Head of caudate nucleus (tissue), 42 donors: ENCODE measurements at regions not wholly inside any gene's neighbourhood (a gene's known extent, or its start where the extent isn't known, plus 50 kb on each side); places are given as distances from the start of the nearest gene placed in this dataset.
"Not testable (repeated sequence)": the region's sequence is repeated elsewhere in the genome, so short reads cannot be mapped to it uniquely, and the experiment has no call there.

ENCODE experiments used
- DNase-seq, 42 donors: peaks; one replicate each; pipeline versions ENCODE4 v3.0.0 to v3.0.0-alpha.2; 2020 to 2021; ENCODE audit warnings: mixed read lengths in 7 of 42
- intact Hi-C: fragments of 100-400 bp; cut with DNase I; formaldehyde crosslinking; loops from one replicate; pipeline ENCODE4 v1.15.0; 2022

- DNase-seq: no peak
- intact Hi-C loops: no loop called here
Measured at GRCh38 chr7:152905949-152906348, 146.4 kb downstream of the ACTR3B start.

GRCh38 chr7:152907042-152907761, 147.7 kb downstream of the ACTR3B start:
- intact Hi-C loops: no loop called here
- no peak for DNase-seq

DNA sequence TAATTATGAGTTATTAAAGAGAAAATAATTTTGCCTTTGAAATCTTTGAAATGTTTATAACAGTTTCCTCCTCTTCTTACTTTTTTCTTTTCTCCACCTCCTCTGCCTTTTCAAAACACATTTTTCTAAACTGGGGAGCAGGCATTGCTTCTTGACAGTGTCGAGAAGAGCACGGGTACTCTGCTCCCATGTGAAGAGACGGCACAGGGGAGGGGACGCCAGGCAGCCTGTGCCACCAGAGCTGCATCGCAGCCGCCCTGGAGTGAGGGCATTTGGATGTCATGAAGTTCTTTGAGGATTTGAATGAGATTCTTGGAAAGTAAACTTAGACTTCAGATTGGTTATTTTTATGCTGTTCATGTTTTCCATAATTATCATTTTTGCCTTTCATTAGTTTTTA, 149.7 kb downstream of the ACTR3B start:
- peak in 8 of 42 donors; percentile 7 to 55 (median 32) for DNase-seq
- intact Hi-C loops: no loop called here

DNA sequence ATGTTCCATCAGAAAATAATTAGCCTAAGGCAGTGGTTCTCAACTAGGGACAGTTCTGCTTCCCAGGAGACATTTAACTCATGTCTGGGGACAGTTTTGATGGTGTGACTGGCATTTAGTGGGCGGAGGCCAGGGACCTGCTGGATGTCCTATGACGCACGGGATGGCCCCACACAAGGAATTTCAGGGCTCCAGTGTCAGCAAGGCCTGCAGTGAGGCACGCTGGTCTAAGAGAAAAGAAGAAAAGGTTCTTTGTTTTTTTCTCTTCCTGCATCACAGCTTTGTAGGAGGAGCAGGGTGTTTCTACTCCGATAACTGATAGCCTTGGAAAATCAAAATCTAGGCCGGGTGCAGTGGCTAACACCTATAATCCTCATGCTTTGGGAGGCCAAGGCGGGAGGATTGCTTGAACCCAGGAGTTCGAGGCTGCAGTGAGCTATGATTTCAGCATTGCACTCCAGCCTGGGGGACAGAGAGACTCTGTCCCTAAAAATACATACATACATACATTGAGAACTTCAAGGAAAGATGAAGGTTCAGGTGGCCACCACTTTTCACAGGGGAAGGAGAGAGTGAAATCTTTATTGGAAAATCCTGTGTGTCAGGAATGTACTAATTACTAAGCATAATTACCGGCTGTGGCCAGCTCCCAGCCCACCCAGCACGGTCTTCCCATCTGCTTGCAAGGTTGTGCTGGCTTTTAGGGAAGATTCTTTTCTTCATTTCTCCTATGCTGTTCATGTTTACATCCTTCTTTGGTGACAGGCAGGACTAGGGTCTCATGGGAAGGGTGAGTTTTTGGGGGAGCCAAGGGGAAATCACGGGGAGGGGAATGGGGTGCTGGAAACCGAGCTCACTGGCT, 150.4 kb downstream of the ACTR3B start:
- intact Hi-C loops: no loop called here

DNA sequence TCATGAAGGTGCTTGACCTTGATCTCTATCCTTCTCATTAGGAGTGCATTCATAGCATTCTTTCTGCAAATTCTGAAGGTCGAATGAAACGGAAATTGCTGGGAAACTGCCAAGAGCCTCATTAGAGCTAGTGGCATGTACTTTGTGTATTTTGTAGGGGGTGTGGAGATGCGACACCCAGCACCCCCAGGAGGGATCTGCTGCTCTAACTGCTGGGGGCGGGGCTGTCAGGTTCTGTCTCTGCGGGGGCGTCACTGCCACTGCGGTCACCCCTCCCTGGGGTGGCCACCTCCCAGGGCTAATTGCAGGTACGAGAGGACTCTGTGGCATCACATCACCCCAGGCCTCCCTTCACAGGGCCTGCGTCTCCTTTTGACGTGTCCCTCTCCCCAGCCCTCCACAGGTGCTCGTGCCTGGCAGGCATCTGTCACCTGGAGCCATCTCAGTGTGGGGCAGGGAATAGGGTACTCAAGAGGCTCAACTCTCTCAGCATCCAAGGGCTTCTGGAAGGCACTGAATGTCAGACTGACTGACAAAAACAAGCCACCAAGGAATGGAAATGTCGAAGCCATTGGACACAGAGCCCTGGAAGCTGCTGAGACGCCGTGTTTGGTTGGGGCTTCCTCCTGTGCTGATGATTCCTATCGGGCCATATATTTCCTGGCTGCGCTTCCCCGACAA, 151.1 kb downstream of the ACTR3B start:
- DNase-seq: no peak
- intact Hi-C loops: no loop called here

More for the DNA sequence above, 150.4 kb downstream of the ACTR3B start:
- no peak for DNase-seq

GRCh38 chr7:152911226-152911560, 151.6 kb downstream of the ACTR3B start:
- intact Hi-C loops: no loop called here

DNA sequence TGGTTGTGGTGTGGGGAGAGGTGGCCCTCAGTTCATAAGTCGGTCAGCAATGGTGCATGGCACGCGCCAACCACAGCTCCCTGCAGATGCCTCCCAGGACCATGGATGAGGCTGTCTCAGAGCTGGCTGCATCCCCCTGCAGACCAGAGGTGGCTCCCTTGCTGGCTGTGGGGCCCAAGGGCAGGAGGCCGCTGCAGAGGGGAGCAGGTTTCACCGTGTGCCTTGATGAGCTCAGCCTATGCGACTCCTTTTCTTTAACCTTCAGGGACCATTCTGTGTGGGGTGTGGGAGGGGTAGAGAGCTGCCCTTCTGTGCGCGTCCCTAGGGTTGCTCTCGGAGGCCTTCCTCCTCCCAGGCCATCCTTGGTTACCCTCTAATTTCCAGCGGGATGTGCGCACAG, 152.4 kb downstream of the ACTR3B start:
- DNase-seq: peak in 1 of 42 donors; percentile 7
- intact Hi-C loops: no loop called here

More at GRCh38 chr7:152911226-152911560, 151.6 kb downstream of the ACTR3B start:
- no peak for DNase-seq

GRCh38 chr7:152912511-152912910, 153.0 kb downstream of the ACTR3B start:
- DNase-seq: no peak

GRCh38 chr7:152913492-152913891, 153.9 kb downstream of the ACTR3B start:
- DNase-seq: no peak
- intact Hi-C loops: no loop called here

More at GRCh38 chr7:152912511-152912910, 153.0 kb downstream of the ACTR3B start:
- intact Hi-C loops: no loop called here

DNA sequence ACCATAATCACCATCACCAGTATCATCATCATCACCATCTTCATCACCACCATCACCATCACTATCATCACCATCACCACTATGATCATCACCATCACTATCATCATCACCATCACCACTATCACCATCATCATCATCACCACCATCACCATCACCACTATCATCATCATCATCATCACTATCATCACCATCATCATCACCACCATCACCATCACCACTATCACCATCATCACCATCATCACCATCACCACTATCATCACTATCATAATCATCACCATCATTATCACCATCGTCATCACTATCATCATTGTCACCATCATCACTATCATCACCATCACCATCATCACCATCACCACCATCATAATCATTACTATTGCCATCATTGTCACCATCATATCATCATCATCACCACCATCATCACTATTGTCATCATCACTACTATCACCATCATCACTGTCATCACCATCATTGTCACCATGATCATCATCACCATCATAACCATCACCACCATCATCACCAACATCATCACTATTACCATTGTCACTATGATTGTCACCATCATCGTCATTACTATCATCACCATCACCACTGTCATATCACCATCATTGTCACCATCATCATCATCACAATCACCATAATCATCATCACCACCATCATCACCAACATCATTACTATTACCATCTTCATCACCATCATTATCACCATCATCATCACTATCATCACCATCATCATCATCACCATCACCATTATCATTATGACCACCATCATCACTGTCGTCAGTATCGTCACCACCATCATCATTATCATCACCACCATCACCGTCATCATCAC, 154.7 kb downstream of the ACTR3B start:
- no peak for DNase-seq
- intact Hi-C loops: no loop called here

DNA sequence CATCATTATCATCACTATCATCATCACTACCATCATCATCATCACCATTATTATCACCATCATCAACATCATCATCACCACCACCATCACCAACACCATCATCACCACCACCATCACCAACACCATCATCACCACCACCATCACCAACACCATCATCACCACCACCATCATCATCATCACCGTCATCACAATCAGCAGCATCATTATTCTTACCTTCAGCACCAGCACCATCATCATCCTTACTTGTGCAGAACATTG, 155.2 kb downstream of the ACTR3B start:
- intact Hi-C loops, DNase-seq: not testable (repeated sequence)

DNA sequence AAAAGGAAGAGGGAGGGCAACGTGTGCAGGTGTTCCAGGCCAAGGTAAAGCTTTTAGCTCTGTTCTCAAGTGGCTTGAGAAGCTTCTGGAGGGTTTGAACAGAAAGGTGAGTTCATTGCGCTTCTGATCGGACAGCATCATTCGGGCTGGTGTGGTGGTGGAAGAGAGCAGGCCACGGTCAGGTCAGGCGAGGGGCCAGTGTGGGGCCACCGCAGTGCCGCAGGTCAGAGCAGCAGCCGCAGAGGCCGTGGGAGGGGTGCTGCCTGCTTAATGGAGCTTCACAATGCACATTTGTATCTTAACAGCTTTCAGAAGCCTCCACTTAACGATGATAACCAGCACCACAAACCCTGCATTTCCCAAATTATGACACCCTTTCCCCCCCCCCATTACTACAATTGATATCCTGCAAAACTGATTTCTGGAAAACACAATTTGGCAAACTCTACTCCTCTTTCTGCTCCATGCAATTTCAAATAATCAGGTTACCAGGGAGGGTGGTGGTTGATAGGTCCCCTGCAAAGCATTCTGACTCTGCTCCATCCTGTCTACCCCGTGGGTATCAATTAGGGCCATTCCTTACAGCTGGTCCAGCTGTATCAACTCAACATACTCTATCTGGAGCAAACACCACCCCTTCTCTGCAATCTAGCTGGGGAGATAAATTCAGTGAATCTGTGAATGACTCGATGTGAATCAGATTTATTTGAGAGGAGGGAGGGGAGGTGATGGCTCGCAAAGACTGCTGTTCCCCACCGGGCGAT, 162.9 kb downstream of the ACTR3B start:
- intact Hi-C loops: no loop called here
- peak in 2 of 42 donors; percentile 15 to 33 for DNase-seq

- intact Hi-C loops: no loop called here
- DNase-seq: no peak
Measured at GRCh38 chr7:152923711-152924110, 164.2 kb downstream of the ACTR3B start.

DNA sequence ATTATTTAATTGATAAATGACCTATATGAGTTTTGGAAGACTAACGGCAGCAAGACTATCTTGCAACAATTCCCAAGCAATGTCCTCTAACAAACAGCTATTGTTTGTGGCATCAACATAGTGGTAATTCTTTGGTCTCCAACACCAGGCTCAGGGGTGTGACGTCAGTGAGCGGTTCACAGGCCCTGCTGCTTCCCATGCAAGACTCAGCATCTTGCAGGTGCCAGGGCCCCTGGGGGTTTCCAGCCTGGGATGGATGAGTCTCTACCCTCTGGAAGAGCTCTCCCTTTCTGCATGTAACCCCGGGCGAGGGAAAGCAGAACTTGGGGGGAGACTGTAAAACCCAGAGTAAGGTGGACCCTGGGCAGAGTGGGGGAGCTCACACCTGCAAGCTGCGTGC, 164.7 kb downstream of the ACTR3B start:
- peak in 23 of 42 donors; percentile 24 to 74 (median 48) for DNase-seq

DNA sequence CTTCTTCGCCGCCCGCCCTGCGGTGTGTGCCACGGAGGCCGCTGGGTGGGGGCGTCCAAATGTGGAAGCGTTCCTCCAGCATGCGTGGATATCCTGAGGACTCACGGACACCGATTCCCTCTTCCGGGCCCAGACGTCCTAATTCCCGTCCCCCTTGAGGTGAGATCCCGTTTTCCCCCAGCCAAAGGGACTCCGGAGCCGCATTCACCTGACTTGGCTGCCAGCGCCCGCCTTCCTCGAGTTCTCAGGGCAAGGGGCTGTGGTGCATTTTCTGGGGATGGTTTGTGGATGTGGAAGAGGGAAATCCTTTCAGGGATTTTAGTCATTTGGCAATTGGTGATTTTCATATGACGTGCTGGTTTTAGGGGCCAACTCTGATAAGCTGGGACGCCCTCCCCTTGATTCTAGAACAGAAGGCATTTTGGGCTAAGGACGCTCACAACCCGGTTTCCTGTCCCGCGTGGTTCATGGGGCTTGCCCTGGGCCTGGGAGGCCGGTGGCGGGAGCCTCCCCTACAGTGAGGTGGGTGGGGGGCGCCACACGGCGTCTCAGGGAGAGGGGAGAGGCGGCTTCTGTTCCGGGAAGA, 165.4 kb downstream of the ACTR3B start:
- intact Hi-C loops: no loop called here

More for the DNA sequence above, 164.7 kb downstream of the ACTR3B start:
- intact Hi-C loops: no loop called here

GRCh38 chr7:152925412-152926147, 166.0 kb downstream of the ACTR3B start:
- DNase-seq: peak in 15 of 42 donors; percentile 7 to 42 (median 23)
- intact Hi-C loops: no loop called here

More for the DNA sequence above, 165.4 kb downstream of the ACTR3B start:
- DNase-seq: peak in 1 of 42 donors; percentile 21

- no peak for DNase-seq
- intact Hi-C loops: no loop called here
Measured at GRCh38 chr7:152931633-152932032, 172.1 kb downstream of the ACTR3B start.
